GM12878 (cell line): ENCODE measurements at regions not wholly inside any gene's neighbourhood (a gene's known extent, or its start where the extent isn't known, plus 50 kb on each side); places are given as distances from the start of the nearest gene placed in this dataset.

Experiments
- ATAC-seq: fragments of 200-7000 bp; cut with Tn5 transposase; 3 replicates; pipeline ENCODE4 v1.9.1; 2020; ENCODE audit warnings: mild to moderate bottlenecking, moderate library complexity
- BruUV-seq: library from RNA; stranded (reverse); fragments of 400-500 nt; replicated peaks from 2 replicates; lab custom pipeline; 2021; lab: Mats Ljungman, UMichigan
- CTCF ChIA-PET: fragments of 300-600 bp; sonication (Branson Sonifier 250); formaldehyde crosslinking; extraction: SDS; loops from one replicate; lab custom pipeline; 2021; ENCODE audit warnings: inconsistent platforms; lab: Yijun Ruan, JAX
- POLR2A ChIA-PET: fragments of 350-600 bp; formaldehyde crosslinking; extraction: SDS; loops from one replicate; lab custom pipeline; 2021; ENCODE audit warnings: inconsistent platforms; lab: Charles Lee
- RAD21 ChIA-PET: fragments of 300-600 bp; sonication (Branson Sonifier 250); formaldehyde crosslinking; loops from one replicate; lab custom pipeline; 2023; ENCODE audit warnings: antibody characterized with exemption; ENCODE audit not compliant: unreplicated experiment; lab: Charles Lee
- SMC1A ChIA-PET: fragments of 300-600 bp; sonication (Branson Sonifier 250); formaldehyde crosslinking; loops from one replicate; lab custom pipeline; 2023; ENCODE audit not compliant: unreplicated experiment, uncharacterized antibody; lab: Charles Lee
- DNase-seq: peaks from one replicate; pipeline ENCODE4 v3.0.0-alpha.2; 2011; ENCODE audit warnings: low read depth, low spot score
- FAIRE-seq: peaks from 3 replicates; lab custom pipeline; 2011; peaks lifted over from hg19 to GRCh38; lab: Jason Lieb, UNC
- H2AFZ ChIP-seq: 2 replicates; pipeline ENCODE4 v1.6.0; 2011; ENCODE audit warnings: low read depth, low read length, control low read depth; ENCODE audit not compliant: control insufficient read depth
- H3K27ac ChIP-seq: 2 replicates; pipeline ENCODE4 v1.5.1; 2011; ENCODE audit warnings: control low read depth; ENCODE audit not compliant: control insufficient read depth, insufficient read depth
- H3K27me3 ChIP-seq, 2 experiments: replicated peaks in 1 of 2; 2 replicates each; pipeline versions ENCODE4 v1.6.0 to v1.6.1; 2011; ENCODE audit warnings: low read length in 1 of 2; ENCODE audit not compliant: control insufficient read depth in 2 of 2, insufficient read depth in 2 of 2
- H3K36me3 ChIP-seq, 2 experiments: 2 replicates each; pipeline ENCODE4 v1.5.1; 2011; ENCODE audit warnings: low read length in 1 of 2; ENCODE audit not compliant: control insufficient read depth in 2 of 2, insufficient read depth in 2 of 2
- H3K4me1 ChIP-seq: 2 replicates; pipeline ENCODE4 v1.6.1; 2011; ENCODE audit warnings: mild to moderate bottlenecking, low read length, moderate library complexity, mixed read lengths; ENCODE audit not compliant: control insufficient read depth, insufficient read depth
- H3K4me2 ChIP-seq: 2 replicates; pipeline ENCODE4 v1.6.0; 2011; ENCODE audit warnings: control low read depth; ENCODE audit not compliant: control insufficient read depth, insufficient read depth
- H3K4me3 ChIP-seq: fragments of 200-600 bp; sonication (generic); 2 replicates; pipeline ENCODE4 v1.5.1; 2016
- H3K79me2 ChIP-seq: 2 replicates; pipeline ENCODE4 v1.6.0; 2011; ENCODE audit warnings: low read length; ENCODE audit not compliant: control insufficient read depth, insufficient read depth
- H3K9ac ChIP-seq: 2 replicates; pipeline ENCODE4 v1.8.0; 2011; ENCODE audit warnings: low read length, control low read depth, mixed read lengths; ENCODE audit not compliant: control insufficient read depth, insufficient read depth
- H3K9me3 ChIP-seq: replicated peaks from 3 replicates; pipeline ENCODE4 v1.5.1; 2011; ENCODE audit warnings: mild to moderate bottlenecking, low read length; ENCODE audit not compliant: control insufficient read depth, insufficient read depth
- H4K20me1 ChIP-seq: 2 replicates; pipeline ENCODE4 v1.6.0; 2011; ENCODE audit not compliant: control insufficient read depth, insufficient read depth
- BHLHE40 ChIP-seq, 2 experiments: fragments of 450-650 bp in 1 of 2; IDR thresholded peaks; 2 replicates each; pipeline ENCODE4 v1.6.1; 2011 to 2017; ENCODE audit warnings: low read depth in 2 of 2, borderline replicate concordance in 1 of 2, improper control_type of control experiment in 1 of 2, low read length in 1 of 2, mild to moderate bottlenecking in 1 of 2
- BMI1 ChIP-seq: fragments of 450-650 bp; IDR thresholded peaks from 2 replicates; pipeline ENCODE4 v1.6.1; 2016; ENCODE audit warnings: mild to moderate bottlenecking, moderate library complexity, borderline replicate concordance
- CBX3 ChIP-seq: fragments of 200-600 bp; sonication (generic); IDR thresholded peaks from 2 replicates; pipeline ENCODE4 v1.6.1; 2016; ENCODE audit warnings: low read depth, borderline replicate concordance
- FOS ChIP-seq: IDR thresholded peaks from 3 replicates; pipeline ENCODE4 v1.6.1; 2011; ENCODE audit warnings: borderline replicate concordance; ENCODE audit not compliant: insufficient read length; ENCODE audit errors: extremely low read depth
- RELB ChIP-seq: fragments of 450-650 bp; IDR thresholded peaks from 2 replicates; pipeline ENCODE4 v1.6.1; 2017; ENCODE audit warnings: low read depth, mild to moderate bottlenecking, moderate library complexity
- SMAD5 ChIP-seq: IDR thresholded peaks from 2 replicates; pipeline ENCODE4 v1.6.1; 2016; ENCODE audit warnings: antibody characterized with exemption, low read depth
- SUPT20H ChIP-seq: IDR thresholded peaks from 2 replicates; pipeline ENCODE4 v1.6.1; 2011; ENCODE audit warnings: low read depth, mild to moderate bottlenecking, low read length, moderate library complexity, borderline replicate concordance; ENCODE audit not compliant: control insufficient read depth
- YY1 ChIP-seq: IDR thresholded peaks from 2 replicates; pipeline ENCODE4 v1.6.1; 2011; ENCODE audit warnings: low read depth, mild to moderate bottlenecking, low read length
- ZBTB40 ChIP-seq: fragments of 450-650 bp; IDR thresholded peaks from 2 replicates; pipeline ENCODE4 v1.6.1; 2016; ENCODE audit warnings: mild to moderate bottlenecking, moderate library complexity, borderline replicate concordance
- ZNF687 ChIP-seq: fragments of 450-650 bp; IDR thresholded peaks from 2 replicates; pipeline ENCODE4 v1.6.1; 2017; ENCODE audit warnings: mild to moderate bottlenecking, moderate library complexity
- WGBS: methylation state at CpG from one replicate; pipeline ENCODE4 v1.1.6; 2016; ENCODE audit warnings: low lambda C conversion rate; ENCODE audit not compliant: insufficient replicate concordance, insufficient coverage; ENCODE audit errors: missing lambda C conversion rate; 5-methylcytosine and 5-hydroxymethylcytosine counted together
- in situ Hi-C: fragments of 300-500 bp; cut with MboI; formaldehyde crosslinking; loops from 9 replicates; pipeline ENCODE4 v1.14.3; 2018; ENCODE audit warnings: mixed read lengths
- intact Hi-C: fragments of 100-400 bp; cut with micrococcal nuclease; formaldehyde crosslinking; loops from one replicate; pipeline ENCODE4 v1.14.2; 2022; ENCODE audit not compliant: unreplicated experiment

GRCh38 chr14:101373690-101374295 is 187.5 kb upstream of the DIO3 start (continued):
- TF ChIP-seq ZBTB40 (no peak), YY1 (no peak), BMI1 (no peak)

- BruUV-seq, result no TSS peak
- 52% methylated on average over 19 of the region's 19 CpGs for WGBS
- H2AFZ ChIP-seq, result no peak overlapping the region
- intact Hi-C loops, result no loop called here
- DNase-seq (no peak), ATAC-seq (no peak), FAIRE-seq (no peak)
- H3K9me3 ChIP-seq, result no peaks in the 10 kb centered on the region
- no peaks in the 10 kb centered on the region for H4K20me1 ChIP-seq
- H3K4me2 ChIP-seq, result no peak overlapping the region
- ChIA-PET RAD21 (no interaction called here), POLR2A (no interaction called here), CTCF (no interaction called here), SMC1A (no interaction called here)
- no peak overlapping the region for H3K9ac ChIP-seq
- H3K4me1 ChIP-seq, result no peaks in the 10 kb centered on the region
- in situ Hi-C loops, result no loop called here
- no peak overlapping the region for H3K4me3 ChIP-seq
- H3K36me3 ChIP-seq, result no peaks in the 10 kb centered on the region
- H3K27ac ChIP-seq, result no peak overlapping the region
- no peaks in the 10 kb centered on the region for H3K27me3 ChIP-seq
- no peaks in the 10 kb centered on the region for H3K79me2 ChIP-seq
- TF ChIP-seq CBX3 (no peak), BHLHE40 (IDR thresholded peaks at IDR 0.05; ENCODE audit: borderline replicate concordance in 1 of 2, low read depth in 2 of 2, low read length in 1 of 2) (no peak), RELB (no peak), SMAD5 (no peak), FOS (no peak), ZNF687 (no peak), SUPT20H (no peak)
These were observed 186.6 kb upstream of the DIO3 start for GRCh38 chr14:101374373-101375338.
